T-helper 2 cell treated with Interferon-gamma antibody and Interleukin-4, amounts not matched to agents 5 μg/mL and 100 μg/mL, for 36 hours (primary cell): ENCODE measurements at regions not wholly inside any gene's neighbourhood (a gene's known extent, or its start where the extent isn't known, plus 50 kb on each side); places are given as distances from the start of the nearest gene placed in this dataset.

Source experiments
- DNase-seq: peaks from one replicate; pipeline ENCODE4 v3.0.0; 2021; ENCODE audit warnings: low spot score
- H3K27ac Mint-ChIP-seq: one replicate; pipeline ENCODE4 v1.8.0; 2021; ENCODE audit warnings: mild to moderate bottlenecking, mixed read lengths
- H3K27me3 Mint-ChIP-seq: one replicate; pipeline ENCODE4 v1.8.0; 2021; ENCODE audit warnings: low read depth, mixed read lengths
- H3K36me3 Mint-ChIP-seq: one replicate; pipeline ENCODE4 v1.8.0; 2021; ENCODE audit warnings: low read depth, mixed read lengths
- H3K4me1 Mint-ChIP-seq: one replicate; pipeline ENCODE4 v1.8.0; 2021; ENCODE audit warnings: low read depth, mixed read lengths
- H3K4me3 Mint-ChIP-seq: one replicate; pipeline ENCODE4 v1.8.0; 2022; ENCODE audit warnings: mild to moderate bottlenecking, moderate library complexity, mixed read lengths
- H3K9me3 Mint-ChIP-seq: one replicate; pipeline ENCODE4 v1.8.0; 2021; ENCODE audit warnings: mixed read lengths

DNA sequence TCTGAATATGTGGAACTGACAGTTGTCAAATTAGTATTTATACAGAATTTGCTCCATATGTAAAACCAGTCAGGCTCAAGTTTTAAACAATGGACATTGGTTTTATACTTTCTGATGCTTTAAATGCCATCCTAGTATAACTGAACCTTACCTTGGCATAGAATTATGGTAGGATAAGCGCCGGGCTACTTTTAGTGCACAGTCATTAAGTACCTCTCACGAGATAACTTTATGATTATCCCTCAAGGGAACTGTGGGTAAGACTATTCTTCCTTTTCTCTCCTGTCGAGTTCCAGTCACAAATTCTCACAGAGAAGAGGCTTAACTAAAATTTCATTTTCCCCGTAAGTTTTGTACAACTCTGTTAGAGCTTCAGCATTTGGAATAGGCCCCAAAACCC is 110.6 kb upstream of the PTPRK start:
- Mint-ChIP-seq H3K4me1 (no peaks in the 10 kb centered on the region), H3K27me3 (peaks cover 7% of the 10 kb centered on the region), H3K36me3 (no peaks in the 10 kb centered on the region), H3K9me3 (no peaks in the 10 kb centered on the region), H3K4me3 (no peak overlapping the region), H3K27ac (no peak overlapping the region)
- no peak for DNase-seq

DNA sequence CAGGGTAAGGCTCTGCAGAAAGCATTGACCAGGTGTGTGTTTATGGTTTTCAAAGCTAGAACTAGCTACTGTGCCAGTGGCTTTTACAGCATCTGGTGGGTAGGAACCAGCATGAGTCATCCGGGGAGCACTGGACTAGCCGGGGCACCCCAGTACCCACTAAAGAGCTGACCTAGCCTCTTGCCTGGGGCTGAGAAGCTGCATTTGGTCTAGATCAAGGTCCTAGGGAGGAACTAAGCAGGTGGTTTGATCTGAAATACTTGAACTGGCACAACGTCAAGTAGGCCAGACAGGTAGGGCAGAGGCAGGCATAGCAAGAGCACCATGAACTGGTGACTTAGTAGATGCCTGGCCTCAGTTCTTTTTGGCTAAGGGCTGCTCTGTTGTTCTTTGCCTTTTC is 109.8 kb upstream of the PTPRK start:
- Mint-ChIP-seq H3K4me3 (no peak overlapping the region), H3K9me3 (no peaks in the 10 kb centered on the region), H3K27me3 (peaks cover 7% of the 10 kb centered on the region), H3K27ac (no peak overlapping the region), H3K36me3 (no peaks in the 10 kb centered on the region), H3K4me1 (no peaks in the 10 kb centered on the region)
- no peak for DNase-seq

DNA sequence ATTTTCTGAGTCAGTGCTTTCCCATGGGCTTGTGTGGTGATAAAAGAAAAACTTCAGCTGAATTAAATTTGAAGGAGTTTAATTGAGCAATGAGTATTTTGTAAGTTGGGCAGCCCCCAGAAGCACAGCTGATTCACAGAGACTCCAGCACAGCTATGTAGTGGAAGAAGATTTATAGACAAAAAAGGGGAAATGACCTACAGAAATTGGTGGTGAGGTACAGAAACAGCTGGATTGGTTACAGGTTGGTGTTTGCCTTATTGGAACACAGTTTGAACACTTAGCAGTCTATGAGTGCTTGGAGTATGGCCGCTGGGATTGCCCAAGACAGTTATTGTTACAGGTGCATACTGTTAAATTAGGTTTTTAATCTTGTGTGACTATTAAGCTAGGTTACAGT is 96.9 kb upstream of the PTPRK start:
- Mint-ChIP-seq H3K9me3 (peaks cover 10% of the 10 kb centered on the region), H3K36me3 (peaks cover 1% of the 10 kb centered on the region), H3K4me3 (no peak overlapping the region), H3K27me3 (peaks cover 2% of the 10 kb centered on the region), H3K27ac (no peak overlapping the region), H3K4me1 (no peaks in the 10 kb centered on the region)
- DNase-seq: no peak

DNA sequence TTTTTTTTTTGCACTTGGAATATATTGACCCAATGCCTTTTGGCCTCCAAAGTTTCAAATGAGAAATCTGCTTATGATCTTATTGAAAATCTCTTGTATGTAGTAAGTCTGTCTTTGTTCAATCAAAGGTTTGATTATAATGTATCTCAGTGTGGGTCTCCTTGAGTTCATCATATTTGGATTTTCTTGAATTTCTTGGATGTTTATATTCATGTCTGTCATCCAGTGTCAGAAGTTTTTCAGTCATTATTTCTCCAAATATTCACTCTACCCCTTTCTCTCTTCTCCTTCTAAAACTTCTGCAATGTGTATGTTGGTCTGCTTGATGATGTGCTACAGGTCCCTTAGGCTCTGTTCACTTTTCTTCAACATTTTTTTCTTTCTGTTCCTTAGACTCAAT is 95.9 kb upstream of the PTPRK start:
- Mint-ChIP-seq H3K4me1 (no peaks in the 10 kb centered on the region), H3K36me3 (peaks cover 1% of the 10 kb centered on the region), H3K27me3 (peaks cover 2% of the 10 kb centered on the region), H3K27ac (no peak overlapping the region), H3K4me3 (no peak overlapping the region), H3K9me3 (peaks cover 10% of the 10 kb centered on the region)
- no peak for DNase-seq

DNA sequence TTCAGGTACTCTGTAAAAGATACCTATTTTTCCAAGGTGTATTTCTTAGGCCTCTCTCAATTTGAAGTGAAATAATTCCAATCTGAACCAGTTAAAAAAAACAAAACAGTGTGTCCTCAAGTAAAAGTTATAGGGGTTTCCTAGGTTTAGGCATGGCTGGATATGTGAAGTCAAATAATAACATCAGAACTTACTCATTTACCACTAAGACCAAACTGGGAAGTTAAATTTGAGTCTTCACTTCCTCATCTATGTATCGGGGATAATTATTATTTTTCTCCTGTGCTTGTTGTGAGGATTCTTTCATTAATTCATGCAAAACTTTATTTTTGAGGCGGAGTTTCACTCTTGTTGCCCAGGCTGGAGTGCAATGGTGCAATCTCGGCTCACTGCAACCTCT is 86.2 kb upstream of the PTPRK start:
- no peaks in the 10 kb centered on the region for H3K4me1 Mint-ChIP-seq
- H3K9me3 Mint-ChIP-seq: no peaks in the 10 kb centered on the region
- no peaks in the 10 kb centered on the region for H3K36me3 Mint-ChIP-seq
- DNase-seq: no peak
- no peak overlapping the region for H3K4me3 Mint-ChIP-seq
- no peak overlapping the region for H3K27ac Mint-ChIP-seq
- peaks cover 2% of the 10 kb centered on the region for H3K27me3 Mint-ChIP-seq

DNA sequence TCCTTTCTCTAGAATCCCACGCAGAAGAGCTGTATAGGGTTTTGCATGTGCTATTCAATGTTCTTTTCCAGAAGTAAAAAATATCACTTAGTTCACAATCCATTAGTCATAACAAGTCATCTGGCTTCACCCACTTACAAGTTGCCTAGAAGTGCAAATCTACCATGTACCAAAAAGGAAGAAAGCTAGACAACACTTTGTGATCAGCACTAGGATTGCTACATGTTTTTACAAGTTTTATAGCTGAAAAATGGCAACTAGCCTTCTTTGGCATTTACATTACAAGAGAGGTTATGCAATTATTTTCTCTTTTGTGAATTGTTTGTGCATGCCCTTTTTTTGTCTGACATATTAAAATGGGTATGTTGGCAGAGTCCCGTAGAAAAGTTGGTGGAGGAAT is 85.6 kb upstream of the PTPRK start:
- Mint-ChIP-seq H3K36me3 (no peaks in the 10 kb centered on the region), H3K4me3 (no peak overlapping the region), H3K9me3 (no peaks in the 10 kb centered on the region), H3K27me3 (peaks cover 2% of the 10 kb centered on the region), H3K27ac (no peak overlapping the region), H3K4me1 (no peaks in the 10 kb centered on the region)
- DNase-seq: no peak

DNA sequence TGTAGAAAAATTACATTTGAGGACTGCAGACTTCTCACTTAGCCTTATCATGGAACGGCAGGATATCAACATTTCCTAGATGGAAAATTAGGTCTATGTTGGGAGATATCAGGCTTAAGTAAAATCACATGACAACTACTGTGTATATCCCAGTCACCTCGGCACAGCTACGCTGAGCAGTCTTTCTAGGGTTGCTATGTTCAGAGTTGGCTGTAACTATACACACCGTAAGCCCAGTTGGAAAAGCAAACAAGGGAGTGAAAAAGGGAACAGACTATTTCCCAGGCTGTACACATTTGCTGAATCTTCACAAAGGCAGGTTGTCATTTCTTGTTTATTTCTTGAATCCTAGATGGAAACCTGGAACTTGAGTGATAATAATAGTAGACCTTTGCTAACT is 80.7 kb upstream of the PTPRK start:
- peaks cover 2% of the 10 kb centered on the region for H3K27me3 Mint-ChIP-seq
- no peak for DNase-seq
- H3K36me3 Mint-ChIP-seq: no peaks in the 10 kb centered on the region
- H3K9me3 Mint-ChIP-seq: no peaks in the 10 kb centered on the region
- H3K4me3 Mint-ChIP-seq: no peak overlapping the region
- no peak overlapping the region for H3K27ac Mint-ChIP-seq
- H3K4me1 Mint-ChIP-seq: peaks cover 8% of the 10 kb centered on the region

DNA sequence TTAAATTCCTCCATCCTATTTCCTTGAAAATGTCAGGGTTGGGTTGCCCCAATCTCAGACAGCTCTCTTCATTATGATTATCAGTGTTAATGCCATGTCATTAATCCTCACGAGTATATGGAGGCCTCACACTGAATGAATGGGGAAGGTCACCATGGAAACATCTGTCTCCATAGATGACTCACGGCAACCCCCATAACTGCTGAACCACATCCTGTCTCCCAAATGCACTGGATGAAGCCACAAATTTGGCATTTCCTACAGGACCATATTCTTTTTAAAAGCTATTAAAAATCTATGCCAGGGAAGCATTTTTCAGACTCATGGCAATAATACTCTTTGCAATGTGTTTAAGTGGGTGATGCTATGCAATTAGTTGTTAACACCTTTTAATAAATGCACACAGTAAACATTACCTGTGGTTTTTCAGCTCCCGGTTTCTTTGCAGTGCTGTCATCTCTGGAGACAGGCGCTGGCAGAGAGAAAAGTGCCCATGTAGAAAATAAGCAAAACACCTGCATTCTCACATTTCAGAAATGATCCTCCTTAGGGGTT is 80.1 kb upstream of the PTPRK start:
- Mint-ChIP-seq H3K4me1 (peaks cover 8% of the 10 kb centered on the region), H3K4me3 (no peak overlapping the region), H3K9me3 (no peaks in the 10 kb centered on the region), H3K27me3 (no peaks in the 10 kb centered on the region), H3K36me3 (no peaks in the 10 kb centered on the region), H3K27ac (no peak overlapping the region)
- DNase-seq: no peak

DNA sequence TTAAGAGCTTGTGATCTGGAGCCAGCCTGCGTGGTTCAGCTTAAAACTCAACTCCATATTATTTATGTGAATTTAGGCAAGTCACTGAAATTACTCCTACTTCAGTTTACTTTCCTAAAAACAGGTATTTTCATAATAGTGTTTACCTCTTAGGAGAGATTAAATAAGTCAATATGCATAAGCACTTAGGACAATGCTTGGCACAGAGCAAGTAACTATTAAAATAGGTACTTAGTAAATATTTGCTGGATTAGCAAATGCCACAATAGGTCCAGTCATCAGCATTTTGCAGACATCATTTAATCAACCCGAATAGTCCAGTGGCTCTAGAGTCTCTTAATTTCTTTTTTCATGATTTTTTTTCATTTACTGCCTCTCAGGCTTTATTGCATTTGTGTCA is 78.6 kb upstream of the PTPRK start:
- Mint-ChIP-seq H3K36me3 (no peaks in the 10 kb centered on the region), H3K4me1 (peaks cover 8% of the 10 kb centered on the region), H3K27ac (no peak overlapping the region), H3K9me3 (no peaks in the 10 kb centered on the region), H3K4me3 (no peak overlapping the region), H3K27me3 (no peaks in the 10 kb centered on the region)
- DNase-seq: no peak

DNA sequence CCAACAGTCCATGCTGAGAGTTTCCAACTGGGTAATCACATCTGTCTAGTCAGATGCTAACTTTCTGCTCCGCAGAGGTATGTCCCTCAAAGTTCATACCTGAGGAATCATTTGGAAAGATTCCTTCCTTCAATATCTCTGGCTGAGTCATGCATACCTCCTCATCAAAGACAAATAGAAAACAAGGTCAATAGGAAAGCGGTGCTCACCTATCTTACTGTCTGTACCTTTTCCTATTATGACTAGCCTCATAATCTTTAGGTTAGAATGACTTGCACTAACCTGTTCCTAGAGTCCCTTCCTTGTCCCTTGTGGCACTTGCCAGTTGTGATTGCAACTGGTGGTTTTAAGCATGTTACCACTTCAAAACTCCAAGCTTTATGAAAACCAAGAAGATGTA is 78.2 kb upstream of the PTPRK start:
- H3K4me3 Mint-ChIP-seq: no peak overlapping the region
- H3K4me1 Mint-ChIP-seq: peaks cover 8% of the 10 kb centered on the region
- H3K27ac Mint-ChIP-seq: no peak overlapping the region
- no peaks in the 10 kb centered on the region for H3K27me3 Mint-ChIP-seq
- H3K9me3 Mint-ChIP-seq: no peaks in the 10 kb centered on the region
- no peaks in the 10 kb centered on the region for H3K36me3 Mint-ChIP-seq
- DNase-seq: no peak

DNA sequence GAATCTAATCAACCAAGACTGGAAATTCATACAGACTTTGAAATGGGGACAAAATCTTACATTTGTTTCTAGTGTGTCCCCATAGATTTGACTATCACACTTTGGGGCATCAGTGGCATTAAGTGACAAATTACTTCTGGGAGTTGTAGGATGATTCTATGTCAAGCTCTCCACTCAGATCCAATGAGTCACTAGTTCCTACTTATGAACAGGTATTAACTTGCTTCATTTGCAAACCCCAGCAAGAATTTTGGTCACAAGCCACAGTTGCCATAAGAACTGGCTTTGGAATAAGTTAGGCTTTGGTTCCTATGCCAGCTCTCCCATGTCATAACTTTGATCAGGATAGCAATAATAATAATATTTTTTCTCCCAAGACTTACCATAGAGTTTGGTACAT is 77.6 kb upstream of the PTPRK start:
- Mint-ChIP-seq H3K27me3 (no peaks in the 10 kb centered on the region), H3K9me3 (no peaks in the 10 kb centered on the region), H3K36me3 (no peaks in the 10 kb centered on the region), H3K27ac (no peak overlapping the region), H3K4me1 (peaks cover 8% of the 10 kb centered on the region), H3K4me3 (no peak overlapping the region)
- no peak for DNase-seq

DNA sequence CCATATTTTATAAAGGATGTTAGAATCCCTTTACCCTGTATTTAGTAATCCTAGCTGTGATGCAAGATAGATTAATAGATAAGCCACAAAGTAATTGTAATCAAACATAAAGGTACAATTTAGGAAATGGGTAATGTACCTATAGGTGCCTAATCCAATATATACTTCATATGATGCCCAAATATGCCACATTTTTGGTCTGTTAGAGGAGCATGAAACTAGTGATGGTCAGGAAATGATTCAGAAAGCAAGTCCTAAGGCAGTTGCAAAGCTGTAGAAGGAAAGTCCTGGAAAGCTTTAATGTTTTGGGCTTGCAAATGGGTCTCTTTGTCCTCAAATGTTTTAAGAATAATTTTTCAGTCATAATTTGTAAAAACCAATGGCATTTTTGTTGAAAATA is 76.6 kb upstream of the PTPRK start:
- H3K27me3 Mint-ChIP-seq: peaks cover 2% of the 10 kb centered on the region
- no peak overlapping the region for H3K27ac Mint-ChIP-seq
- no peaks in the 10 kb centered on the region for H3K36me3 Mint-ChIP-seq
- no peaks in the 10 kb centered on the region for H3K9me3 Mint-ChIP-seq
- H3K4me1 Mint-ChIP-seq: peaks cover 8% of the 10 kb centered on the region
- no peak for DNase-seq
- H3K4me3 Mint-ChIP-seq: no peak overlapping the region

DNA sequence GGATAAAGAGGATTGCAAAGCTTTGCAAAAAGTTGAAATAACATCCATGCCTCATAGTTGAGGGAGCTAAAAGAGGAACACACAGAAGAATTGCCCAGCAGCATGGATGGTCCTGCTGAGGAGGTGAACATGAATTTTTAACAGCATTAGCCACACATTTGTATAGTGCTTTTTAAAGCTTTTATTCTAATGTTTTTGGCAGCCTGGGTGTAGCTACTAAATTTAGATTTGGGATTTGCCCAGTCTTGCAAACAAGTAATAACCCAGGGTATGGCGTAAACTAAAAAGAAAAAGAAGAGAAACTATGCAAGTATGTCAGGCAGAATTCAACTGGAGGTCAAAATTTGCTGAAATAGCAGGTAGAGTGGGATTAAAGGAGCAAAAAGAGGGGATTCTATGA is 75.1 kb upstream of the PTPRK start:
- Mint-ChIP-seq H3K9me3 (no peaks in the 10 kb centered on the region), H3K36me3 (no peaks in the 10 kb centered on the region), H3K4me3 (no peak overlapping the region), H3K4me1 (peaks cover 6% of the 10 kb centered on the region), H3K27ac (no peak overlapping the region), H3K27me3 (peaks cover 9% of the 10 kb centered on the region)
- DNase-seq: no peak

DNA sequence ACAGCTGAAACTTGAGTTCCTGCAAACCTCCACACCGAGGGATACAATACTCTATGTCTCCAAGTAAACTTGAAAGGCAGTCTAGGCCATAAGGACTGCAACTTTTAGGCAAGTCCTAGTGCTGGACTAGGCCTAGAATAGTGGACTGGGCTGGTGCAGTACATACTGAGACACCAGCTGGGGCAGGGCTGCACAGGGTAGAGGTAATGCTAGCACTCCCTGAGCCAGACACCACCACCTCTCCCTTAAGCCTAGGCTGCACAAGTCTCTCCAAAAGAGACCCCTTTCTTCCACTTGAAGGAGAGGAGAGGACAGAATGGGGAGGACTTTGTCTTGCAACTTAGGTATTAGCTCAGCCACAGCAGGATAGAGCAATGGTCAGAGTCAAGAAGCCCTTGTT is 65.7 kb upstream of the PTPRK start:
- Mint-ChIP-seq H3K27me3 (peaks cover 18% of the 10 kb centered on the region), H3K4me3 (no peak overlapping the region), H3K27ac (no peak overlapping the region), H3K4me1 (no peaks in the 10 kb centered on the region), H3K36me3 (no peaks in the 10 kb centered on the region), H3K9me3 (no peaks in the 10 kb centered on the region)
- DNase-seq: no peak

DNA sequence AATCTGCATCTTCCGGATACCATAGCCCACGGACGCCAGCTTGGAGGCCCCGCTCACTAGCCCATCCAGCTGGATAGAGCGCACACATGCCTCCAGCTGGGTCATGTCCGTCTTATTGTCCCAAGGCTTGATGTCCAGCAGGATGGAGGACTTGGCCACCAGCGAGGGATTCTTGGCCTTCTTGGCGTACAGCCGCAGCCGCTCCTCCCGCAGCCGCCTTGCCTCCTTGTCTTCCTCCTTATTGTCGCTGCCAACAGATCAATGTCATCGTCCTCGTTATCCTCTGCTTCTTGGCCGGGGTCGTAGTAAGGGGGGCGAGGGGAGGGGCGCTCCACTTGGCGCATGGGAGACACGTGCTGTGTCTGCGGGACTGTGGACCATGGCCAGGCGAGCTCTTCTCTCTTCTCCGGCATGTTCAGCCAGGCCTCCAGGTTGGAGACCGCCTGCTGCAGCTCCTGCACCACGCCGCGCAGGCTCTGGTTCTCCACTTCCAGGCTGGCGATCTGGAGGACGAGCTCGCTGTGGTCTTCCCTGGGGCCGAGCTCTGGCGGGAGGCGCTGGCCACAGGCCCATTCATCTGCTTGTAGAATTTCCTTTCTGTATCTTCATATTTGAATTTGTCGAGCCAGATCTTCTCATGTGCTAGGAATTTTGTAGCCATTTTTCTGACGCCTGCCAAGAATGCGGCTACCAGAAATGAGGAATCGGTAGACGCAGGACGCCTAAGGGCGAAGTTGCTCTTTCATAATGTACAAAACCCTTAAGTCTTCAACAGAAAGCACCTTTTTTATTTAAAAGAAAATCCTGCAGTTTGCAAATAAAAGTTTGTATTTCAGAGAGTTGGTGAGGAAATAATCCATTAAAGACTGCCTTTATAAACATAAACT is 60.1 kb upstream of the PTPRK start:
- peaks cover 2% of the 10 kb centered on the region for H3K4me1 Mint-ChIP-seq
- peaks cover 10% of the 10 kb centered on the region for H3K27me3 Mint-ChIP-seq
- H3K9me3 Mint-ChIP-seq: no peaks in the 10 kb centered on the region
- no peak overlapping the region for H3K4me3 Mint-ChIP-seq
- no peak overlapping the region for H3K27ac Mint-ChIP-seq
- no peaks in the 10 kb centered on the region for H3K36me3 Mint-ChIP-seq
- no peak for DNase-seq
